Smooth muscle cell of the brain vasculature (primary cell): ENCODE measurements at regions not wholly inside any gene's neighbourhood (a gene's known extent, or its start where the extent isn't known, plus 50 kb on each side); places are given as distances from the start of the nearest gene placed in this dataset.
"Not testable (repeated sequence)": the region's sequence is repeated elsewhere in the genome, so short reads cannot be mapped to it uniquely, and the experiment has no call there.

ENCODE experiments used
- DNase-seq: peaks from one replicate; pipeline ENCODE4 v3.0.0-alpha.2; 2012; ENCODE audit warnings: low read depth, low spot score

- DNase-seq = no peak
Measured at GRCh38 chrX:41002026-41002425, 83.2 kb upstream of the USP9X start.

DNA sequence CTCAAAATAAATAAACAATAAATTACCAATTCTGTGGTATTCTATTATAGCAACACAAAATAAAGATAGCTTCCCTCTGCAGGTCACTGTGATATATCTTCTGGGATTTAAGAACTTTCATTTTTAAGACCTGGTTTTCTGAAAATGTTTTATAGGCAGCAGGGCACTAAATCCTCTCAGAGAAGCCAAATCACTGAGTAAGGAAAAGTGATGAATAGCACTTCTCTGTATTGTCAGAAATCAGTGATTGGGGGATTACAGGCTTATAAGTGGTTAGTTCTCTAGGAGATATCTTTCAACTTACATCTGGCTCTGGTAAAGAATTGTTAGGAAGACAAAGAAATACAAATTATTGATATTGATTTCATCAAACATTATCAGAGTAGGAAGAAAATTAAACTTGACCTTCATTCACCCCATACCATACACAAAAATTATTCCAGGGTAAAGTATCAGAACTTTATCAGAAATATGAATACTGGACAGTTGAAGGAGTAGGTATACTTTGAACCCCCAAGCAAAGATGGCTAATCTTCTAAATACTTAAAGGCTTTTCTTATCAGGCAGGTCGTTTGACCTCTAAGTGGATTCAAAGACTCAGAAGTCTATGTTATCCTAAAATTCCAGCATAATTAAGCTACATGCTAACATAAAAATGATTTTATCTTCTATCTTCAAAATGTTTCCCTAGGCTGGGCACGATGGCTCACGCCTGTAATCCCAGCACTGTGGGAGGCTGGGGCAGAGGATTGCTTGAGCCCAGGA, 81.6 kb upstream of the USP9X start:
- no peak for DNase-seq

- no peak for DNase-seq
Measured at GRCh38 chrX:41005445-41005992, 79.7 kb upstream of the USP9X start.

DNA sequence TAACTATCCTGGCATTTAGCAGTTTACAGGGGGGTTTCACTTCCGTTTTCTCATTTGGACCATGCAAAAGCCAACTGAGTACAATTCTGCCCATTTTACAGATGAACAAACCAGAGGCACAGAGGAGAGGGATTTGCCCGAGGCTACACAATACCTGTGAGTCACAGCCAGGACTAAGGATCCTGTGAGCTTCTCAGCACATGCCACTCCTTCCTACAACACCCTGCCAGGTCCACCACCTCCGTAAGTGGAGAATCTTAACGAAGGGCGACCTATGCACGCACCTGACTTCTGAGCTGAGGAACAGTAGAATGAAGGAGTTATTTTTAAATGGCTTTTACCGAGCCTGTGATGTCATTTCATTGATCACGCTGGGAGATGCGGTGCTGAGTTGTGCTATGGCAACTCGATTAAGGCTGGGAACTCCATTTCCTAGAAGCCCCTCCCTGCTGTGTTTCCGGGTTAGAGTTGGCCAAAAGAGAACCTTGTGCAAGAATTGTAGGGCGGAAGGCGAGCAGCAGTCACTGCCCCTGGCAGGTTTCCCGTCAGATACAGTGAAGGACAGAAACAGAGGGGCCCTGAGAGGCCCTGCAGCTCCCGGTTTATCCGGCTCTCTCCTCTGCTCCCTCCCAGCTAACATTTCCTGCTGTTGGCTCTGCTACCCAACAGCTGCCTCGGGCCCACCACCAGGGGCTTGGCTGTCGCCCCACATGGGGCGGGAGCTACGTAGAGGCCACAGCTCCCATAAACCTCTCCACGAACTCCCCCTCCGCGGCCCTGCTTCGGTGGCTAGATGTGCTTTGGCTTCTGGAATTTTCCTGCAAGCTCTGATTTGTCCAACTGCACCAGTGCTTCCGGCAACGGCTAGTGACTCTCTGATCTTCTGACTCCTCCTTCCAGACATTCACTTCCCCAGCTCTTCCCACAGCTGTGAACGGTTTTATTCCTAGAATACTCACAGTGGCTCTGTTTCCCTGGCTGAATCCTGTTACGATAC, 75.1 kb upstream of the USP9X start:
- DNase-seq = peak; percentile 44

DNA sequence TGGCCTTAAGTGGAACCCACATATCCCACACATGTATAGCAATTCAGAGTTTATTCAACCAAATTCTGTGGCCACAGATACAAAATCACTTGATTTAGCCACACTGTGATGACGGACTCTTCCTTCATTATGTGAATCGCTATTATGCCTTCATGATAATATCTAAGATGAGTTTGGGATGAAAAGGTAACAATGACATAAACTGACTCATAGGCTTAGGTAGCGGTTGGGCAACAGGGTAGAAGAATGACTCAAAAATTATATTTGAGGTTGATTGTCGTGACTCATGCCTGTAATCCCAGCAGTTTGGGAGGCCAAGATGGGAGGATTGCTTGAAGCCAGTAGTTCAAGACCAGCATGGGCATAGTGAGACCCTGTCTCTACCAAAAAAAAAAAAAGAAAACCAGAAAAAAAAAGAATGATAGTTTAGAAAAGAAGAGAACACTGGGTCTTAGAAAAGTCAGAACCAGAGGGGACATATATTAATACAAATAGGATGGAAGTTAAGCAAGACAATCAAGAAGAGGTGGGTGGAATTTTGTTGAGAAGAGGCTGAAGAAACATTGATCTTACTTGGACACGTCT, 70.4 kb upstream of the USP9X start:
- no peak for DNase-seq

DNA sequence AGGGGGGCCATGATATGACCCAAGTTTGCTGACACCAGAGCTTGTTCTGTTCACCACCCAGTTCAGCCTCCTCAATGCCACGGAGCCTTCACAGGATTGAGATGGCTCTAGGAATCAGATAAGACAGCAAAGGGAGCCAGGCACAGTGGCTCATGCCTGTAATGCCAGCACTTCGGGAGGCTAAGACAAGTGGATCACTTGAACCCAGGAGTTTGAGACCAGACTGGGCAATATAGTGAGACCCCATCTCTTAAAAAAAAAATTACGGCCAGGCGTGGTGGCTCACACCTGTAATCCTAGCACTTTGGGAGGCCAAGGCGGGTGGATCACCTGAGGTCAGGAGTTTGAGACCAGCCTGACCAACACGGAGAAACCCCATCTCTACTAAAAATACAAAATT, 67.5 kb upstream of the USP9X start:
- not testable (repeated sequence) for DNase-seq

DNA sequence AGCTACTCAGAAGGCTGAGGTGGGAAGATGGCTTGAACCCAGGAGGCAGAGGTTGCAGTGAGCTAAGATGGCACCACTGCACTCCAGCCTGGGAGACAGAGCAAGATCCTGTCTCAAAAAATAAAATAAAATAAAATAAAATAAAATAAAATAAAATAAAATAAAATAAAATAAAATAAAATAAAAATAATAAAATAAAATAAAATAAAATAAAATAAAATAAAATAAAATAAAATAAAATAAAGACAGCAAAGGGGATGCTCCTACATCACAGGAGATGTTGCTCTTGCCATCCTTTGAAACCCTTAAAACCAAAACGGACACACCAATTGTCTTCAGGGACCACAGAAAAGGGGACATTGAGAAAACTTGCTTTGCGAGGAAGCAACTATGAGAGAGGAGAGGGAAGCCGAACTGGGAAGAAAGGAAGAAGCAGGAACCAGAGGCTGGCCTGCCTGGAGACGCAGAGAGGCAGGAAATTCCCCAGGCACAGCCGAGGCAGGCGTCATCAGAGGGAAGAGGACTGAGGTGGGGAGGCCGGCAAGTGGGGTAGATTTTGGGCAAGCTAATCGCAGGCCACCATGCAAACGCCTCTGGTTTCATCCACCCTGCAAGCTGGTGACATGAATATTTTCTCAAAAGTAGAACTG, 66.7 kb upstream of the USP9X start:
- not testable (repeated sequence) for DNase-seq

- DNase-seq = no peak
Measured at GRCh38 chrX:41019041-41019392, 66.2 kb upstream of the USP9X start.

DNA sequence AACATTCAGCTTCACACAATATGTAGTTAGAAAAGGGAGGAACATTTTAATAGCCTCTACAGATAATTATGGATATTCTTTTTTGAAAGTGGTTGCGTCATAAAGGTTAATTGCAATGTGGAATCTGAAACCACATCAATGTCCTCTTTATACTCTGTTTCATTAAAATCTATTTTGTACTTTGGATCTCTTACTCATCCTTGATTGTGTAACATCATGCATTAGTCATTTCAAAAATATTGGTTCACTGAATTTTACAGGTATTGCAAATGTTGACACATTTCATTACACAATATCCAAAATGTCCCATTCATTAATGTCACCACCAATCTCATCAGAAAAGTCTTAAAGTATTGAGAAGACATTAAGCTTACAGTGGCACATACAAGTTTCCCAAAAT, 62.7 kb upstream of the USP9X start:
- DNase-seq = no peak

DNA sequence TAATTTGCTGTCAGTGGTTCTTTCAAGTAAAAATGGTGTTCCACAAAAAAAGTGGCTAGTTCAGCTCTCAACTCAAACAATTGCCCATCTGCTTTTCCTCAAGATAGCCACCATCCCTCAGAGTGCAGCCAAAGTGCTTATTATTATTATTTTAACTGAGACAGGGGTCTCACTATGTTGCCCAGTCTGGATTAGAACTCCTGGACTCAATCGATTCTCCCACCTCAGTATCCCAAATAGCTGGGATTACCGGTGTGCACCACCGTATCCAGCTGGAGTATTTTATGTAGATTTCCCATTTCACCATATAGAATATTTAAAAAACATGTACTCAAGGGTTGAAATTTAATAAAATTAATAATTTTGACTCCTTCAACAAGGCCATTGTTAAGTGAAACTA, 62.1 kb upstream of the USP9X start:
- no peak for DNase-seq

DNA sequence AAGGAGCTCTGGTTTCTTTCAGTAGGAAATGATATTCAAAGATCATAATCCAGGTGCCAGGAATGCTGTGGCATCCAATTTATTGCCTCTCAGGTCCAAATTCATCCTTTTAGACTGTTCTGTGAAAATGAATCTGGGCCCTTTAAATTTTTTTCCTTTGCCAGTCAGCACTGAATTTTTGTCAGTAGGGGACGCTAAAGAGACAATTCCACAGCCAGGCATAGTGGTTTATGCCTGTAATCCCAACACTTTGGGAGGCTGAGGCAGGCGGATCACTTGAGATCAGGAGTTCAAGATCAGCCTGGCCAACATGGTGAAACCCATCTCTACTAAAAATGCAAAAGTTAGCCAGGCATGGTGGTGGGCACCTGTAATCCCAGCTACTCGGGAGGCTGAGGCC, 60.9 kb upstream of the USP9X start:
- not testable (repeated sequence) for DNase-seq

GRCh38 chrX:41024755-41025154, 60.5 kb upstream of the USP9X start:
- no peak for DNase-seq

GRCh38 chrX:41025926-41026701, 59.1 kb upstream of the USP9X start:
- no peak for DNase-seq

- DNase-seq = no peak
Measured at GRCh38 chrX:41026702-41027078, 58.6 kb upstream of the USP9X start.

DNA sequence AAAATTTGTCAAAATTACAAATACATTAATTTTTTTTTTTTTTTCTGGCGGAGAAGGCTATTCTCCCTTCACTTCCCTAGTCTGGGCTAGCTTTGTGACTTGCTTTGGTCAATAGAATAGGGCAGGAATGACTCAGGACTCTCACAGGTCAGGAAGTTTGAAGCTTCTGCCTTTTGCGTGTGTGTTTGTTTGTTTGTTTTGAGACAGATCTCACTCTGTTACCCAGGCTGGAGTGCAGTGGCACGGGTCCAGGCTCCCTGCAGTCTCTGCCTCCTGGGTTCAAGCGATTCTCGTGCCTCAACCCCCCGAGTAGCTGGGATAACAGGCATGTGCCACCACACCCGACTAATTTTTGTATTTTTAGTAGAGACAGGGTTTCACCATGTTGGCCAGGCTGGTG, 55.9 kb upstream of the USP9X start:
- DNase-seq = no peak

DNA sequence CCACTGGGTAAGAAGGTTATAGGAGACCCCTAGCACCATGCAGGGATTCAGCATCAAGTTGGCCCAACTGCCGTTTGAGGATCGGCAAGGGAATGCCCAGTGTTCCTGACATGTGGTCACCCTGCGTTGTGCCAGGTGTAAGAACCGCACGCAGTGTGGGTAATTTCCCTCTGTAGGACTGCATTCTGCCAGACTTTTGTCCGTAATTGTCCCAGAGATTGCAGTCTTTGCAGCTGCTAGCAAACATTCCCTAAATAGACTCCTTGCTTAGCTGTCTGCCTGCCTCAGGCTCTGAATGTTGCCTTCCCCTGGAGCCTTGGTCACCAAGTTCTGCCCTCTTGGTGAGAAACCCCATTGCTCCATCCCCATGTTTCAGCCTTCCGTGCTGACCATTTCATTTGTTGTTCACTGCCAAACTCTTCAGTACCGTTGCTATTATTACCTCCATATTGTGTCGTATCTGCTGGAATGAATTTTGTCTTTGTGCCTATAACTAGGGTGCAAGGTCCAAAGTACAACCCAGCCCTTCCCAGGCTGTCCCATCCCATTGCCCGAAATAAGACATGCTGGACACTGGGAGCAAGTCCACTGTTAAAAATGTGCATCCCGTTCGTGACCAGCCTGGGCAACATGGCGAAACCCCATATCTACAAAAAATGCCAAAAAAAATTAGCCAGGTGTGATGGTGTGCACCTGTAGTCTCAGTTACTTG, 53.8 kb upstream of the USP9X start:
- no peak for DNase-seq

- DNase-seq = no peak
Measured at GRCh38 chrX:41033299-41033698, 51.9 kb upstream of the USP9X start.

DNA sequence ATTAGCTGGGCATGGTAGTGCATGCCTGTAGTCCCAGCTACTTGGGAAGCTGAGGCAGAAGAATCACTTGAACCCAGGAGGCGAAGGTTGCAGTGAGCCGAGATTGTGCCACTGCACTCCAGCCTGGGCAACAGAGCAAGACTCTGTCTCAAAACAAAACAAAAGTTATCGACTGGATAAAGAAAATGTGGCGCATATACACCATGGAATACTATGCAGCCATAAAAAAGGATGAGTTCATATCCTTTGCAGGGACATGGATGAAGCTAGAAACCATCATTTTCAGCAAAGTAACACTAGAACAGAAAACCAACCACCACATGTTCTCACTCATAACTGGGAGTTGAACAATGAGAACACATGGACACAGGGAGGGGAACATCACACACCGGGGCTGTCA, 50.3 kb upstream of the USP9X start:
- not testable (repeated sequence) for DNase-seq
